PFSK-1 (cell line): ENCODE measurements at regions not wholly inside any gene's neighbourhood (a gene's known extent, or its start where the extent isn't known, plus 50 kb on each side); places are given as distances from the start of the nearest gene placed in this dataset.

Source experiments
- POLR2AphosphoS5 ChIP-seq: IDR thresholded peaks from 2 replicates; pipeline ENCODE4 v1.6.1; 2012; ENCODE audit warnings: low read depth, mild to moderate bottlenecking, control low read depth, low read length, moderate library complexity
- REST ChIP-seq, 2 experiments: IDR thresholded peaks; 2 replicates each; pipeline versions ENCODE4 v1.6.1 to v1.8.0; 2011 to 2012; ENCODE audit warnings: low read depth in 2 of 2, low read length in 2 of 2, control low read depth in 1 of 2, inconsistent platforms in 1 of 2, mild to moderate bottlenecking in 1 of 2, moderate library complexity in 1 of 2; ENCODE audit not compliant: insufficient read depth in 1 of 2
- TAF1 ChIP-seq: IDR thresholded peaks from 2 replicates; pipeline ENCODE4 v1.6.1; 2012; ENCODE audit warnings: low read length, control low read depth, borderline replicate concordance; ENCODE audit not compliant: insufficient read depth

- no peak for TF ChIP-seq POLR2AphosphoS5
- TF ChIP-seq REST (IDR thresholded peaks at IDR 0.05; ENCODE audit: insufficient read depth in 1 of 2, low read depth in 2 of 2, low read length in 2 of 2) = no peak
- no peak for TF ChIP-seq TAF1
Observed at GRCh38 chr5:74288448-74289108, 351.9 kb downstream of the ENC1 start.
